Epithelial cell of proximal tubule (primary cell): ENCODE measurements at regions not wholly inside any gene's neighbourhood (a gene's known extent, or its start where the extent isn't known, plus 50 kb on each side); places are given as distances from the start of the nearest gene placed in this dataset.

ENCODE experiments used
- DNase-seq: peaks from one replicate; pipeline ENCODE4 v3.0.0-alpha.2; 2011; ENCODE audit warnings: low read depth
- H3K4me3 ChIP-seq: 2 replicates; pipeline ENCODE4 v1.5.1; 2011; ENCODE audit warnings: low read depth, mild to moderate bottlenecking, low read length
- CTCF ChIP-seq: conservative IDR thresholded peaks from 2 replicates; pipeline ENCODE4 v1.5.1; 2012; ENCODE audit warnings: low read depth, mild to moderate bottlenecking, low read length

- H3K4me3 ChIP-seq: no peak overlapping the region
- DNase-seq: no peak
- no peak for TF ChIP-seq CTCF
Observed at GRCh38 chr4:59728496-59728895, 1471.6 kb upstream of the ADGRL3 start.

GRCh38 chr4:59729321-59729720 lies 1470.8 kb upstream of the ADGRL3 start:
- no peak overlapping the region for H3K4me3 ChIP-seq
- no peak for DNase-seq
- TF ChIP-seq CTCF: no peak

GRCh38 chr4:59748433-59748832 lies 1451.7 kb upstream of the ADGRL3 start:
- no peak for DNase-seq
- no peak for TF ChIP-seq CTCF
- no peak overlapping the region for H3K4me3 ChIP-seq

GRCh38 chr4:59759082-59759825 lies 1440.9 kb upstream of the ADGRL3 start:
- H3K4me3 ChIP-seq: no peak overlapping the region
- no peak for DNase-seq
- TF ChIP-seq CTCF: no peak

GRCh38 chr4:59762344-59762743 lies 1437.8 kb upstream of the ADGRL3 start:
- H3K4me3 ChIP-seq: no peak overlapping the region
- no peak for DNase-seq
- TF ChIP-seq CTCF: no peak

GRCh38 chr4:59770601-59771264 lies 1429.4 kb upstream of the ADGRL3 start:
- DNase-seq: no peak
- TF ChIP-seq CTCF: no peak
- H3K4me3 ChIP-seq: no peak overlapping the region
